ENCODE measurements at regions not wholly inside any gene's neighbourhood (a gene's known extent, or its start where the extent isn't known, plus 50 kb on each side); places are given as distances from the start of the nearest gene placed in this dataset.

GRCh38 chr3:83317605-83318004, 1556.2 kb upstream of the GBE1 start:
- no peak for TF ChIP-seq CTCF (IDR thresholded peaks at IDR 0.05; ENCODE audit: poor library complexity, severe bottlenecking)
- TF ChIP-seq TAF1 (IDR thresholded peaks at IDR 0.05; ENCODE audit: low read depth): no peak
- TF ChIP-seq EP300 (conservative IDR thresholded peaks at IDR 0.05; ENCODE audit: poor library complexity, severe bottlenecking): no peak
- no peak for TF ChIP-seq POLR2AphosphoS5 (IDR thresholded peaks at IDR 0.05)
- no peak for TF ChIP-seq RAD21 (conservative IDR thresholded peaks at IDR 0.05)
- no peak for TF ChIP-seq MXI1 (conservative IDR thresholded peaks at IDR 0.05; ENCODE audit: poor library complexity, severe bottlenecking)
- no peak for TF ChIP-seq REST (IDR thresholded peaks at IDR 0.05; ENCODE audit: borderline replicate concordance)
